Right cardiac atrium (tissue), 5 donors: ENCODE measurements at regions not wholly inside any gene's neighbourhood (a gene's known extent, or its start where the extent isn't known, plus 50 kb on each side); places are given as distances from the start of the nearest gene placed in this dataset.
"Not testable (repeated sequence)": the region's sequence is repeated elsewhere in the genome, so short reads cannot be mapped to it uniquely, and the experiment has no call there.

ENCODE experiments used
- ATAC-seq, 2 donors: fragments of 200-7000 bp; cut with Tn5 transposase; one replicate each; pipeline versions ENCODE4 v1.8.0 to v1.9.1; 2020; ENCODE audit warnings: moderate library complexity in 2 of 2, mild to moderate bottlenecking in 1 of 2
- DNase-seq, 3 donors: peaks; one replicate each; pipeline ENCODE4 v3.0.0-alpha.2; 2020
- H3K27ac ChIP-seq: one replicate; pipeline ENCODE4 v1.5.1; 2013; ENCODE audit warnings: mild to moderate bottlenecking, low read length, control low read depth, moderate library complexity
- H3K27me3 ChIP-seq: one replicate; pipeline ENCODE4 v1.6.1; 2013; ENCODE audit not compliant: control insufficient read depth, insufficient read depth
- H3K4me1 ChIP-seq: one replicate; pipeline ENCODE4 v1.6.1; 2013; ENCODE audit warnings: low read length; ENCODE audit not compliant: control insufficient read depth, insufficient read depth
- H3K4me3 ChIP-seq: one replicate; pipeline ENCODE4 v1.5.1; 2013; ENCODE audit warnings: low read length, control low read depth
- H3K9me3 ChIP-seq: one replicate; pipeline ENCODE4 v1.6.1; 2013; ENCODE audit warnings: low read length; ENCODE audit not compliant: control insufficient read depth
- WGBS: extraction: QIAGEN DNeasy Blood & Tissue Kit; methylation state at CpG from one replicate; pipeline ENCODE4 v1.1.7; 2013; 5-methylcytosine and 5-hydroxymethylcytosine counted together
- intact Hi-C, 4 donors: fragments of 100-400 bp; cut with DNase I; formaldehyde crosslinking; loops; one replicate each; pipeline versions ENCODE4 v1.11.0 to v1.14.0; 2022 to 2023
- donor health status: healthy with polysubstance abuse.
- donor health status: DM: no; HTN: yes; CAD: no.
- donor health status: DM: no; HTN: no; CAD: no.
- donor health status: DM: no; HTN: yes; CAD: no; lungs with severe emphysema.
- donor health status: DM: yes; HTN: yes; CAD: no.

DNA sequence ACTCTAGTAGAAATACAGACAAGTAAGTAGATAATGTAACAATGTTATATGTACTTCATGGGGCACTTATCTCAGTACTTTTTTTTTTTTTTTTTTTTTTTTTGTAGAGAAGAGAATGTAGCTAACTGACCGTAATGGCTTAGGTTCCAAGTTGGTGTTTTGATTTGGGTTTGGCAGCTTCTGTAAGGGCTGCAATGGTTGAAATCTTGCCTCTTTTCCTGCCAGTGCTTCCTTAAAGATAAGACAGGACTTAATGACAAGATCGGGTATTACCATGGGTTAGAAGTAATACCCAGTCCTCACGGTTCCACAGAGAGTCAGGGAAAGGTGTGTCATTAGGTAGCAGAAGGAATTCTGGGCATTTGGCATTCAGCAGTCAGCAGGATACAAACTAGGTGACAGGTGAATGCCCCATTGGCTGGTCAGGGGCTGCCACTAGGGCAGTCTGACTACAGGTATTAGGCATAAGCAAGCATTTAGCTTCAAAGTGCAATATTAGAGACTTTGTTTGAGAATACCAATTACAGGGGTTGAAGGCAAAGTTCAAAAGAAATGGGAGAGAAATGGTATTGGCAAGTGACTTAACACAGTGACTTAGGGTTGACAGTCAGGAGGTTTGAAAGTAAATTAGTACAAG is 189.4 kb upstream of the RND3 start:
- 60% methylated on average over 3 of the region's 3 CpGs for WGBS
- intact Hi-C loops: no loop called here
- H3K27ac ChIP-seq: no peak overlapping the region
- no peaks in the 10 kb centered on the region for H3K9me3 ChIP-seq
- peak; percentile 56 to 85 for ATAC-seq
- no peak overlapping the region for H3K4me3 ChIP-seq
- H3K4me1 ChIP-seq: peaks cover 3% of the 10 kb centered on the region
- DNase-seq: no peak
- no peaks in the 10 kb centered on the region for H3K27me3 ChIP-seq

DNA sequence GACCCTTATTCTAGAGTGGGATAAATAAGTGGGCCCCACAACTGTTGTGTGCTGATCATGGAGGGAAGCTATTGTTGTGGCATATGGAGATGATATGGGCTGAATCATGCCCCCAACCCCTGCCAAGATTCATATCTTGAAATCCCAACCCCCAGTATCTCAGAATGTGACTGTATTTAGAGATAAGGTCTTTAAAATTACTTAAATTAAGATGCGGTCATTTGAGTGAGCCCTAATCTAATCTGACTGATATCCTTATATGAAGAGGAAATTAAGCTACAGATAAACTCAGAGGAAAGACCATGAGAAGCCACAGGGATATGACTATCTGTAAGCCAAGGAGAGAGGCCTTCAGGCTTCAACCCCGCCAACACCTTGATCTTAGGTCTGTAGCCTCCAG is 188.3 kb upstream of the RND3 start:
- no peaks in the 10 kb centered on the region for H3K9me3 ChIP-seq

DNA sequence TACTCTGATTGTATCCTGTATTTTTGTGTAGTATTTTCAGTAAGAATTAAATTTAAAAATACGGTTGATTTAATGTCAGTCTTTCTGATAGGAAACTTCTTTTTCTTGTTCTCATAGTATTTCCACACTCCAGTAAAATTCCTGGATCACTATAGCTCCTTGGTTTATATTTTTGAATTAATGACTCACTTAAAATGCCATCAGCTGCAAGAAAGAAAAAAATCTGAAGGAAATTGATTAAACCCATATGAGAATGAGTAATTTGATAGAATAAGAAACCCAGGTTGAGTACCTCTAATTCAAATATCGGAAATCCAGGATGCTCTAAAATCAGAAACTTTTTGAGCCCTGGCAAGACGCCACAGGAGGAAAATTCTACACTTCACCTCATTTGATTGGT is 186.8 kb upstream of the RND3 start:
- no peak for DNase-seq
- intact Hi-C loops: no loop called here
- WGBS: 82% methylated on average over 3 of the region's 3 CpGs
- Histone ChIP-seq H3K9me3 (no peaks in the 10 kb centered on the region), H3K4me1 (peaks cover 3% of the 10 kb centered on the region), H3K4me3 (no peak overlapping the region), H3K27ac (no peak overlapping the region), H3K27me3 (no peaks in the 10 kb centered on the region)
- ATAC-seq: no peak

More for the DNA sequence above, 188.3 kb upstream of the RND3 start:
- DNase-seq (no peak), ATAC-seq (no peak)
- H3K4me3 ChIP-seq: no peak overlapping the region
- 73% methylated on average over 2 of the region's 2 CpGs for WGBS
- no peaks in the 10 kb centered on the region for H3K27me3 ChIP-seq
- H3K4me1 ChIP-seq: peaks cover 3% of the 10 kb centered on the region
- no peak overlapping the region for H3K27ac ChIP-seq
- intact Hi-C loops: no loop called here

DNA sequence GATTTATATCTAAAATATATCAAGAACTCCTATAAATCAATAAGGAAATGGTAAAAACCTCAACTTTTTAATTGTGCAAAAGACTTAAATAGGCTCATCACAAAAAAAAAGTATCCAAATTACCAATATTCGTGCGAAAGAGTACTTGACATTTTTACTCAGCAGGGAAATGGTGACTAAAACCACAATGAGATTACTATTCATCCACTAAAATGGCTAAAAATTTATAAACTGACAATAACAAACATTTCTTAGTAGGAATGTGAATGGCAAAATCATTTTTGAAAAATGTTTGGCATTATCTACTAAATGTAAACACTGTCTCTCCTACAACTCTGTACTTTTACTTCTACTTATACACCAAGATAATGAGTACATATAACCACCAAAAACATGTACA is 184.8 kb upstream of the RND3 start:
- DNase-seq: no peak
- no peak for ATAC-seq
- no peak overlapping the region for H3K27ac ChIP-seq
- H3K4me3 ChIP-seq: no peak overlapping the region
- H3K9me3 ChIP-seq: no peaks in the 10 kb centered on the region
- no peaks in the 10 kb centered on the region for H3K27me3 ChIP-seq
- WGBS: 95% methylated on average over 2 of the region's 2 CpGs
- intact Hi-C loops: no loop called here
- peaks cover 3% of the 10 kb centered on the region for H3K4me1 ChIP-seq

DNA sequence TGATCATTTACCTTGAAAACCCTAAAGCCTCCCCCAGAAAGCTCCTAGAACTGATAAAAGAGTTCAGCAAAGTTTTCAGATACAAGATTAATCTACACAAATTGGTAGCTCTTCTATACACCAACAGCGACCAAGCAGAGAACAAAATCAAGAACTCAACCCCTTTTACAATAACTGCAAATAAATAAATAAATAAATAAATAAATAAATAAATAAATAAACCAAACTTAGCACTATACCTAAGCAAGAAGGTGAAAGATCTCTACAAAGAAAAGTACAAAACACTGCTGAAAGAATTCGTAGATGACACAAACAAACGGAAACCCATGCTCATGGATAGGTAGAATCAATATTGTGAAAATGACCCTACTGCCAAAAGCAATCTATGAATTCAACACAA is 182.0 kb upstream of the RND3 start:
- H3K27ac ChIP-seq: no peak overlapping the region
- WGBS: 95% methylated on average over 3 of the region's 3 CpGs
- ATAC-seq (no peak), DNase-seq (no peak)
- no peaks in the 10 kb centered on the region for H3K27me3 ChIP-seq
- intact Hi-C loops: no loop called here
- H3K4me3 ChIP-seq: no peak overlapping the region
- no peaks in the 10 kb centered on the region for H3K4me1 ChIP-seq
- no peaks in the 10 kb centered on the region for H3K9me3 ChIP-seq

DNA sequence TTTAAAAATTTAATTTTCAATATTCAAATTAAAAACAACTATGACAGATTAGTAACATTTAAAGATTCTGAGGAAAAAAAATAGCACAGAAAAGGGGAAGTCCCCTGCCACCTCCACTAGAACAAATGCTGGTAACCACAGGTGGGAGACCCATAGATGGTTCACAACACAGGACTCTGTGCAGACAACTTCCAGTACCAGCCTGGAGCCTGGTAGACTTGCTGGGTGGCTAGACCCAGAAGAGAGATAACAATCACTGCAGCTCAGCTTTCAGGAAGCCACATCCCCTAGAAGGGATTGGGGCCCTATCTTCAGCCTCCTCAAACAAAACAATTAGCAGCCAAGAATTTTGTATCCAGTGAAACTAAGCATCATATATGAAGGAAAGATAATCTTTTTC is 179.6 kb upstream of the RND3 start:
- H3K27me3 ChIP-seq, DNase-seq, ATAC-seq, H3K27ac ChIP-seq, intact Hi-C loops, H3K4me3 ChIP-seq, H3K4me1 ChIP-seq, H3K9me3 ChIP-seq: not testable (repeated sequence)

DNA sequence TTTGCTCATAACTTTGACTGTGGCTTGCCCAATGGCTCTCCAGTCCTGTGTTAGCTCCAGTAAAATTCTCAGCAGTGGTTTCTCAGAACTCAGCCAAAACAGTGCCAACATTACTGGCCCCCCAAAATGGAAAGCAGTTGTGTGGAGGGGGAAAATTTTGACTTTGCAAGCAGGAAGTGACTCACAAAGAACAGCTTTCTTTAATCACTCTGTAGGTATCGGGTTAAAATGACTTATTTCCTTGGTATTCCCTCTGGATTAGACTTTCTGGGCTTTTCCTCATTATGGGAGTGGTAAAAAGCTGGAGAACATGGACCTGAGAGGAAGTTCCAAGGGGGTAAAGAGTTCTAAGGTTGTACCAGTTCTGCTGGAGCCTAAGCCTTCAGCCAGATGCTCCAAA is 175.7 kb upstream of the RND3 start:
- WGBS: 26% methylated on average over 1 of the region's 1 CpG
- Histone ChIP-seq H3K27ac (no peak overlapping the region), H3K27me3 (no peaks in the 10 kb centered on the region), H3K4me3 (no peak overlapping the region), H3K4me1 (no peaks in the 10 kb centered on the region), H3K9me3 (no peaks in the 10 kb centered on the region)
- intact Hi-C loops: no loop called here
- DNase-seq (no peak), ATAC-seq (no peak)

DNA sequence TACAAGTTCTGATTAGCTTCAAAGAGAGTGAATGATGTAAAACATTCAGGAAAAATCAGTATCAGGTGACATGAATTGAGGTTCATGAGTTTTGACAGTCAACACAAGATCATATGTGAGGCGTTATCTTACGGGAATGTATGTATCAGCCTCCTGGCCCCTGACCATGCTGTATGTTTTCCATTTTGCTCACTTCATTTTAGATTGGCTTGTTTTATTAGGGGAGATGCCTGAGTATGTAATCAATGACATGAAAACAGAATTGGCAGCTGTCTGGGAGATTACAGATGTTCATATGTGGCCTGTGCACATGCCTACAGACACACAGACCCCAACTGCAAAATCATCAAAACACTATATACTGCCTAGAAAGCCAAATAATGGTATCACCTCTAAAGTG is 168.5 kb upstream of the RND3 start:
- no peaks in the 10 kb centered on the region for H3K27me3 ChIP-seq
- no peak overlapping the region for H3K4me3 ChIP-seq
- no peaks in the 10 kb centered on the region for H3K4me1 ChIP-seq
- H3K9me3 ChIP-seq: no peaks in the 10 kb centered on the region
- no peak overlapping the region for H3K27ac ChIP-seq
- intact Hi-C loops: no loop called here
- ATAC-seq: no peak
- DNase-seq: no peak
- 95% methylated on average over 2 of the region's 2 CpGs for WGBS

DNA sequence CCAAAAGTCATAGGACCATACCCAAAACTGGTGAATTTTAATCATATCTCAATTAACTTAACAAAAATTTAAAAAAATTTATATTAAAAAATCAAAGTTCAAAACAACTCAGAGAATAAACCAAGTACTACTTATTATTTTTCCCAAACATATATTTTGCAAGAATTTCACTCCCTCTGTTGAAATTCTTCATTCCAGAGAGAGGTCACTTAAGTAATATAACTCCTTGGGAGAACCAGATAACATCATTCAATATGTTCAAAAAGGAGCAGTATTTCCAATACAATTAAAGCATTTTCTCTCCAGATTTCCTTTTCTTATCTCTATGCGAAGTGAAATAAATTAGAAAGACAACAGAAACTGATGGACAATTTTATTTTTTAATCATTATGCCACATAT is 165.9 kb upstream of the RND3 start:
- Histone ChIP-seq H3K27me3 (no peaks in the 10 kb centered on the region), H3K27ac (no peak overlapping the region), H3K9me3 (no peaks in the 10 kb centered on the region), H3K4me1 (no peaks in the 10 kb centered on the region), H3K4me3 (no peak overlapping the region)
- 87% methylated on average over 1 of the region's 1 CpG for WGBS
- intact Hi-C loops: no loop called here
- no peak for ATAC-seq
- no peak for DNase-seq

DNA sequence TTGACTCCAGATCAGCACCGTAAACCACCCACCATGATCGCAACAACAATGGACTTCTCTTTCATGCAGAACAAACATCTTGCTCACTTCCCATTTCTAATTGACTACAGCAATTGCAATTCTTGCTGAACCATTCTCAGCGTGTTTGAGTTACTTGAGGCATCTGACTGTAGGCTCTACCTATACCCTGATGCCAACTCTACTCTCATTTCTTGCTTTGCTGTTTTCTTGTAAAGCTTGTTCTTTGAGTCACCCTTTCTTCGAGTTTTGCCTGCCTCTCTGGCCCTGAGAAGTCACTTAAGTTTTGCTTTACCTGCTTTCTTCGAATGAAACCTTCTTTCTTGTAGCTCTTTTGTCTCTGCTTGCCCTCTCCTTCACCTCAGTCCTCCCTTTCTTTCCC is 160.5 kb upstream of the RND3 start:
- ATAC-seq: no peak
- WGBS: 87% methylated on average over 5 of the region's 5 CpGs
- no peaks in the 10 kb centered on the region for H3K4me1 ChIP-seq
- no peak for DNase-seq
- no peak overlapping the region for H3K27ac ChIP-seq
- H3K27me3 ChIP-seq: no peaks in the 10 kb centered on the region
- intact Hi-C loops: no loop called here
- no peaks in the 10 kb centered on the region for H3K9me3 ChIP-seq
- no peak overlapping the region for H3K4me3 ChIP-seq

DNA sequence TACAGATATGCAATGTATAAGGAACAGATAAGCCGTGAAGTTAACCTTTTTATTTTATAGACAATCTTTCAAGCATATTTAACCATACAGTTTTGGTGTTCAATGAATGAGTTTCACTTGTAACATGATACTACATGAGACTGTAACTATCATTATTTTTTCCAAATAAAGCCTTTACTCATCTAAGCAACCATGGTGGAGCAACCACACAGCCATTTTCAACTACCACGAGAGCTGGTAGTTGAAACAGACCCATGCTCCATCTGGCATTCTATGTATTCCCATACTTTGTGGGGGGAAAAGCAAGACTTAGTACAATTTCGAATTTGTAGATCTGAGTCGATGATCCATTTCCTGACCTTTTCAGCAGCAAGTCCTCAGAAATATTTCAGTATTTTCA is 159.3 kb upstream of the RND3 start:
- ATAC-seq: no peak
- Histone ChIP-seq H3K27me3 (no peaks in the 10 kb centered on the region), H3K4me1 (no peaks in the 10 kb centered on the region), H3K4me3 (no peak overlapping the region), H3K9me3 (no peaks in the 10 kb centered on the region), H3K27ac (no peak overlapping the region)
- WGBS: 87% methylated on average over 4 of the region's 4 CpGs
- DNase-seq: no peak
- intact Hi-C loops: no loop called here
